GM06990 (cell line): ENCODE measurements at regions not wholly inside any gene's neighbourhood (a gene's known extent, or its start where the extent isn't known, plus 50 kb on each side); places are given as distances from the start of the nearest gene placed in this dataset.

ENCODE experiments used
- DNase-seq: peaks from one replicate; pipeline ENCODE4 v3.0.0-alpha.2; 2011; ENCODE audit not compliant: insufficient read length; ENCODE audit errors: extremely low read depth
- H3K27me3 ChIP-seq: replicated peaks from 2 replicates; pipeline ENCODE4 v1.6.0; 2011; ENCODE audit warnings: low read length; ENCODE audit not compliant: control insufficient read depth, insufficient read depth
- H3K36me3 ChIP-seq: 2 replicates; pipeline ENCODE4 v1.5.1; 2011; ENCODE audit warnings: low read length; ENCODE audit not compliant: control insufficient read depth, insufficient read depth
- H3K4me3 ChIP-seq: replicated peaks from 2 replicates; pipeline ENCODE4 v1.5.1; 2011; ENCODE audit warnings: low read depth, mild to moderate bottlenecking, control low read depth, low read length
- TF ChIP-seq, protein P1 (sequence below): IDR thresholded peaks from 2 replicates; pipeline ENCODE4 v1.5.1; 2011; ENCODE audit warnings: low read length, control low read depth, mild to moderate bottlenecking, inconsistent platforms; ENCODE audit not compliant: insufficient read depth, poor library complexity, severe bottlenecking

DNA sequence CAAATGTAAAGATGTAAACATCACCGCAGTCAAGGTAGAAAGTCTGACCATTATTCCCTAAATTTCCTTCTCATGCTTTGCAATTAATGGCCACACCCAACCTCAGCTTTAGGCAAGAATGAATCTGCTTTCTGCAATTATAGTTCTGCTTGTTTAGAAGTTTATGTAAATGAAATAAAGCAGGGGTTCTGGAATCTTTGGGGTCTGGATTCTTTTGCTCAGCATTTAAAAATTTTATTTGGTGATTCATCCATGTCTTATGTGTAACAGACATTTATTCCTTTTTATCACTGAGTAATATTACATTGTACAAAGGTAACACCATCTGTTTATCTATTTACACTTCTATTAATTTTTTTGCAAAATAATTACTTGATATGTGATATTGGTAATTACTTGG, 613.6 kb downstream of the UTRN start:
- no peaks in the 10 kb centered on the region for H3K36me3 ChIP-seq
- H3K4me3 ChIP-seq, result no peak overlapping the region
- DNase-seq, result no peak
- no peaks in the 10 kb centered on the region for H3K27me3 ChIP-seq
- TF ChIP-seq, protein P1, sequence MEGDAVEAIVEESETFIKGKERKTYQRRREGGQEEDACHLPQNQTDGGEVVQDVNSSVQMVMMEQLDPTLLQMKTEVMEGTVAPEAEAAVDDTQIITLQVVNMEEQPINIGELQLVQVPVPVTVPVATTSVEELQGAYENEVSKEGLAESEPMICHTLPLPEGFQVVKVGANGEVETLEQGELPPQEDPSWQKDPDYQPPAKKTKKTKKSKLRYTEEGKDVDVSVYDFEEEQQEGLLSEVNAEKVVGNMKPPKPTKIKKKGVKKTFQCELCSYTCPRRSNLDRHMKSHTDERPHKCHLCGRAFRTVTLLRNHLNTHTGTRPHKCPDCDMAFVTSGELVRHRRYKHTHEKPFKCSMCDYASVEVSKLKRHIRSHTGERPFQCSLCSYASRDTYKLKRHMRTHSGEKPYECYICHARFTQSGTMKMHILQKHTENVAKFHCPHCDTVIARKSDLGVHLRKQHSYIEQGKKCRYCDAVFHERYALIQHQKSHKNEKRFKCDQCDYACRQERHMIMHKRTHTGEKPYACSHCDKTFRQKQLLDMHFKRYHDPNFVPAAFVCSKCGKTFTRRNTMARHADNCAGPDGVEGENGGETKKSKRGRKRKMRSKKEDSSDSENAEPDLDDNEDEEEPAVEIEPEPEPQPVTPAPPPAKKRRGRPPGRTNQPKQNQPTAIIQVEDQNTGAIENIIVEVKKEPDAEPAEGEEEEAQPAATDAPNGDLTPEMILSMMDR, result no peak

DNA sequence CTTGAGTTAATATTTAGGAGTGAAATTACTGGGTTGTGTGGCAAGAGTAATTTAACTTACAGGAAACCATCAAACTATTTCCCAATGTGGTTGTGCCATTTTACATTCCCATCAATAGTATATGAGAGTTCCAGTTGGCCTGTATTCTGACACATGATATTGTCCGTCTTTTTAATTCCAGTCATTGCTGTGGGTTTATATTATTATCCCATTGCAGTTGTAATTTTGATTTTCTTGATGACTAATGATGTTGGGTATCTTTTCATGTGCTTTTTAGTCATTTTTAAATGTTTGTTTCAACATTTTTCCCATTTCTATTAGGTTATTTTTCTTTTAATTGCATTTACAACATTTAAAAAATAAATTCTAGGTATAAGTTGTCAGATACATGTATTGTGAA, 614.0 kb downstream of the UTRN start:
- no peak for DNase-seq
- Histone ChIP-seq H3K4me3 (no peak overlapping the region), H3K36me3 (no peaks in the 10 kb centered on the region), H3K27me3 (no peaks in the 10 kb centered on the region)
- TF ChIP-seq, protein P1, result no peak

DNA sequence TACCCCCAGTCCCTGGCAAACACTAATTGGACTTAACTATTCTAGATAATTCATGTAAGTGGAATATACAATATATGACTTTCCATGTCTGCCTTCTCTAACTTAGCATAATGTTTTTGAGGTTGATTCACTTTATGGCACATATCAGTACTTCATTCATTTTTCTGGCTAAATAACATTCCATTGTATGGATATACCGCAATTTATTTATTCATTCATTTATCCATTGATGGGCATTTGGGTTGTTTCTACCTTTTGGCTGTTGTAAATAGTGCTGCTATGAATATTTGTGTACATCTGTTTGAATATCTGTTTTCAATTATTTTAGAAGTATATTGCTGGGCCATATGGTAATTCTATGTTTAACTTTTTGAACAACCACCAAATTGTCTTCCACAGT, 616.3 kb downstream of the UTRN start:
- no peak overlapping the region for H3K4me3 ChIP-seq
- no peaks in the 10 kb centered on the region for H3K36me3 ChIP-seq
- TF ChIP-seq, protein P1, result no peak
- H3K27me3 ChIP-seq, result no peaks in the 10 kb centered on the region
- DNase-seq, result no peak

DNA sequence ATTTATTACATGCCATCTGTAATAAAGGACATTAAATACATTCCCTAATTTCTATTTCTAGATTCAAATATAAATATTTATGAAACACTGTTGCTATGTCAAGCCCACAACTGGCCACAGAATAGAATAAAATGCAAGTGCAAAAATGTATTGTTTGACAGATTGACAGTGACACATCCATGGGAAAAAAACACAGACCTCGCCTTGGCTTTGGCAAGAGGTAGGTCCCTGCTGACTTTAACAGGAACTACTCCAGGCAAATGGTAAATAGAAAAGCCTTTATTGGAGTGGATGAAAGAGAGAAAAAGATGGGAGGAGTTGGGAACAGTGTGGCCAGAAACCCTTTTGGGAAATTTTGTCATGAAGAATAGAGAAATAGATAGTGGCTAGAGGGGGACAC, 622.9 kb downstream of the UTRN start:
- Histone ChIP-seq H3K4me3 (no peak overlapping the region), H3K36me3 (no peaks in the 10 kb centered on the region), H3K27me3 (no peaks in the 10 kb centered on the region)
- TF ChIP-seq, protein P1, result no peak
- no peak for DNase-seq

DNA sequence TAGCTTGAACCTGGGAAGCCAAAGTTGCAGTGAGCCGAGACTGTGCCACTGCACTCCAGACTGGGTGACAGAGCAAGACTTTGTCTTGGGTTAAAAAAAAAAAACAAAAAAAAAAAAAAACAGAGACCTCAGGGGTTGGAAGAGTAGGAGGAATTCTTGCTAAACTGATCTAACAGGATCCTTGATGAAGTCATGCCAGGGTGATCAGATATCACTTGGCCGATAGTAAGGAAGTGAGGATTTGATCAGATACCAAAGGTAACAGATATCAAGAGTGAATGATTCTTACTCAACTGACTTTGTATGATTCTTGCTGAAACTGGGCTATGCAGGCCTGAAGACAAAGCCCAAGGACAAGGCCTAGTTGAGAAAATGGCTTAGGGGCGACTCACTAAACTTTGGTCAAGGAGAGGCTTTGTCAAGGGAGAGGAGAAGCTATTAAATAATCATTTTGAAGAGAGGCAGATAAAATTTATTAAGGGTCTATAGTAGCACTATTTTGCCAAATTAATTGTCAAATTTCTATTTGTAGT, 624.7 kb downstream of the UTRN start:
- no peak for DNase-seq
- H3K36me3 ChIP-seq, result no peaks in the 10 kb centered on the region
- TF ChIP-seq, protein P1, result no peak
- no peak overlapping the region for H3K4me3 ChIP-seq
- H3K27me3 ChIP-seq, result no peaks in the 10 kb centered on the region

DNA sequence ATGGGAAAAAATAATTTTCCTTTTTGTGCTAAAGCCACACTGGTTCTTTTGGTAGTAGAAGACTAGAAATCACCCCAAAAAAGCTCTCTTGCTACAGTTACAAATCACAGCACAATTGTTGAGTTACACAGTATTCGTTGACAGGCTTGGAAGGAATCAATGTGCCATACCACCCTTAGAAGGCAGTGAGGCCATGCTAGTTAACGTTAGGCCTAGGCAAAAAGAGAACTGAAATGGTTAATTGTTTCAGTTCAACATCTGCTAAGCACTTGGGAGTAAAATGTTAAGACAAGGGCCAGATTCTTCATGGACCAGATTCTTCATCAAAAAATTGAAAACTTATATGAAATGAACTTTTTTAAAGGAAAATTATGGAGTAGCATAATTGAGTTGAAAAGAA, 626.2 kb downstream of the UTRN start:
- Histone ChIP-seq H3K27me3 (no peaks in the 10 kb centered on the region), H3K4me3 (no peak overlapping the region), H3K36me3 (no peaks in the 10 kb centered on the region)
- no peak for DNase-seq
- TF ChIP-seq, protein P1, result no peak
